Islet of Langerhans (tissue), 1 donor: ENCODE measurements at regions not wholly inside any gene's neighbourhood (a gene's known extent, or its start where the extent isn't known, plus 50 kb on each side); places are given as distances from the start of the nearest gene placed in this dataset.
"Not testable (repeated sequence)": the region's sequence is repeated elsewhere in the genome, so short reads cannot be mapped to it uniquely, and the experiment has no call there.

ENCODE experiments used
- FAIRE-seq: peaks from one replicate; lab custom pipeline; 2011; peaks lifted over from hg19 to GRCh38; lab: Jason Lieb, UNC

- FAIRE-seq, result no peak
Measured at GRCh38 chr11:91641153-91641552, 583.5 kb upstream of the FAT3 start.

- FAIRE-seq, result no peak
Measured at GRCh38 chr11:91639359-91639758, 585.3 kb upstream of the FAT3 start.

DNA sequence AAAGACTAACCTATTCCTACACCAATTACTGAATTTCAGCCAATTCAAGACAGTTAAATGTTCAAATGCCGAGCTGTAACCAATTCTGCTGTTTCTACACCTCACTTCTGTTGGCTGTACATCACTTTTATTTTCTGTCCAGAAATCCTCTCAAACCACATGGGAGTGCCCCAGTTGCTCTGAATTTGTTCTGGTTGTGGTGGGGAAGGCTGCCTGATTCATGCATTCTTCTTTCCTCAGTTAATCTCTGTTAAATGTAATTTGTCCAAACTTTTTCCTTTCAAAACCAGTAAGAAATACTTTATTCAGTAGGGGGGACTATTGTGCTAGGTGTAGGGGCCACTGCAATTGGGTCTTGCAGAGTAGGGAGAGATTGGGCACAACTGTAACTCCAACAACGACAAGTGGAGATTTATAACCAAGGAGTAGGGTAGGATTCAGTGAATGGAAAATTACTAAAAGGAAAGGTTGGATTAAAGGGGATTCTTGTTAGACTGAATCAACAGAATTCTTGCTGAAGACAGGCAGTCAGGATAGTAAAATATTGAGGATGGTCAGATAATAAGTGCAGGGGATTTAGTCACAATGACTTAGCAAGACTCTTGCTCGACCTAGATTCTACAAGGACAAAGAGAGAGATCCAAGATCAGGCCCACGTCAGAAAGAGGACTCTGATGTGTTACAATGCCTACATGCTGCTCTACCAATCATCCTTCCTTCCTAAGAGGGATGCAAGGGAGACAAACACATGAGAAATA lies 593.5 kb upstream of the FAT3 start:
- no peak for FAIRE-seq

DNA sequence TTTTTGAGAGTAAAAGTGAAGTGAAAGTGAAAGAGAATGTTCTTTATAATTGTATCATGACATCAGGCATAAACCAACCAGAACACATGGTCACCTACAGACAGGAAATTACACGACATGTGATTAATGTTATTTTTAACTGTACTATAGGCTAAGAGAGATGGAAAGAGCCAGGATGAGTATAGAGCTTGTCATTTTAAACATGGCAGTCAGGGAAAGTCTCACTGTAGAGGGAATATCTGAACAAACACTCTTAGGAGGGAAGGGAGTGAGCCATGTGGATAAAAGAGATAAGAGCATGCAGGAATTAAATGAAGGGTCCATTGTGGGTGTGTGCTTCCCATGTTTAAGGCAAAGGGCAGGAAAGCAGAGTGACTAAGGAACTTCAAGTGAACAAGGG lies 599.1 kb upstream of the FAT3 start:
- FAIRE-seq, result no peak

- no peak for FAIRE-seq
Measured at GRCh38 chr11:91624021-91624420, 600.6 kb upstream of the FAT3 start.

DNA sequence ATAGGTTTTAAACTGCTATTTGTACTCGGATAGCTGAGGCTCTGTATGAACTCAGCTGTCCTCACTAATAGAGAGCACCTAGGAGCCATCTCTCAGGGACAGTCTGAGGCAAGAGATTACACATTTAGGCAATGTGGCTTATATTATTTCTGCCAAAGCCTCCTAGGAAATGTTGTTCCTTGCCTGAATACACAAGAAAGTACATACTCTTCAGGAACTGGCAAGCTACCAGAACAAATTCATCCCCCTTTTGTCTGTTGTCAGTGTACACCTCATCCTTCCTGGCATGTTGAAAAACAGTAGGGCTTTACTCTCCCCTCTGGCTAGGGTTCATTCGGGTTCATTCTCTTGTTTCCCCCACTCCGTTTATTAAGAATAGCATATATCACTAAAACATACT lies 615.9 kb upstream of the FAT3 start:
- FAIRE-seq, result no peak

- no peak for FAIRE-seq
Measured at GRCh38 chr11:91596111-91596510, 628.5 kb upstream of the FAT3 start.

DNA sequence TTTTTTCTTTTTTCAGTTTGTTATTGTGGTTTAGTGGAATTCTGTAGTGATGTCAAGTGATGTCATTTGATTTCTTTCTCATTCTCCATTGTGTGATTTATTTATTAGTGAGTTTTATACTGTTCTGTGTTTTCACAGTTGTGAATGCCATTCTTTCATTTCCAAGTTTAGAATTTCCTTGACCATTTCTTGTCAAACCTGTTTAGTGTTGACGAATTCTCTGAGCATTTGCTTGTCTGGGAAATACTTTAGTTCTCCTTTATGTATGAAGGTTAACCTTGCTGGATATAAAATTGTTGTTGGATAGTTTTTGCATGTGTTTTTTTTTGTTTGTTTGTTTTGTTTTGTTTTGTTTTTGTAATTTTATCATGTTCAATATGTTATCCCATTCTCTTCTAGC lies 633.6 kb upstream of the FAT3 start:
- FAIRE-seq, result no peak

- FAIRE-seq, result no peak
Measured at GRCh38 chr11:91587131-91587530, 637.5 kb upstream of the FAT3 start.

DNA sequence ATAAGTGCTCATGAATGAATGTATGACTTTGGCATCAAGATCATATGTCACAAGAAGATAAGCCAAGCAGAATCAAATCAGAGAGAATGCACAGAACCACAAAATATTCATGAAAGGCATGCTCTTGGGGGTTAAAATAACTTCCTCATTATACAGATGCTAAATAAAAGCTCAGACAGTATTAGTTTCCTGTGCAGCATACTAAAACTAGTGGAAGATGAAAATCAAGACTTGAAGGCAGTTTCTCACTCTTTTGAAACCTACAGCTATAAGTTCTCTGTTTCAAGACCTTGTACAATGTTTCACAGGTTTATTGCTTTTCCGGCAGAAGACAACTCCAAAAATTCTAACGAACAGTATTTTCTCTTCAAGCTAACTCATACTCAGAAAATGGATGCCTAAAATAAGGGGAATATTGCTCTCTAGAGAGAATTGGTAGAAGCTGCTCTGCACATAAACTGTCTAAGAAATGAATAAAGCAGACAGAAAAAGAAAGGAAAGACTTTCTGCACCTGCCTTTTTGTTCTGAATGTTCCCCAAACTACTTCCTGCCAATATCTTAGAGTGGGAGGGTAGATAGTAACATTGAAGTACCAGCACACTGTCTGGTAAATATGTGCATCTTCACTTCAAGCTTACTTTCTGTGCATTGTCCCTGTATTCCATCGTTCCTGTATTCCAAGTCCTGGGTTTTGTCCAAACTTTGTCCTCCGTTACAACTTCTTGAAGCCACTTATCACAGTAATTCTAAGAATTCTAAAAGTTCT lies 639.4 kb upstream of the FAT3 start:
- FAIRE-seq, result no peak

DNA sequence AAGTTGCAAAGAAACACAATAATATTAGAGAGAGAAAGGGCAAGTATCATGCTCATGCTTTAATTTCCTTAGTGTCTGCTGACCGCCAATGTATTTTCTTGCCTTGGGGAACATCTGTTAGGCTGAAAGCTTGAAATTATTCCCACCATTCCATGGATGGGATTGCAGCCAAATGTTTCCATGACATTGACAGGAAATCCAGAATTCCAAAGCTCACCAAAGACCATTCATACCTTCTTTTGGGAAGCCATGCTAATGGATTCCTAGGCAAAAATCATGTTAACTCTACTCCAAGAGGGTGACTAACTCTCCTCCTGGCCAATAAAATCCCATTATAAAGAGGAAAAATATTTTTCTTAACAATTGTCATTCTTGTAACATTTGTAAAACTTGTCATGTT lies 661.4 kb upstream of the FAT3 start:
- no peak for FAIRE-seq

- no peak for FAIRE-seq
Measured at GRCh38 chr11:91560434-91560833, 664.2 kb upstream of the FAT3 start.

GRCh38 chr11:91538065-91538464 lies 686.6 kb upstream of the FAT3 start:
- FAIRE-seq, result no peak

DNA sequence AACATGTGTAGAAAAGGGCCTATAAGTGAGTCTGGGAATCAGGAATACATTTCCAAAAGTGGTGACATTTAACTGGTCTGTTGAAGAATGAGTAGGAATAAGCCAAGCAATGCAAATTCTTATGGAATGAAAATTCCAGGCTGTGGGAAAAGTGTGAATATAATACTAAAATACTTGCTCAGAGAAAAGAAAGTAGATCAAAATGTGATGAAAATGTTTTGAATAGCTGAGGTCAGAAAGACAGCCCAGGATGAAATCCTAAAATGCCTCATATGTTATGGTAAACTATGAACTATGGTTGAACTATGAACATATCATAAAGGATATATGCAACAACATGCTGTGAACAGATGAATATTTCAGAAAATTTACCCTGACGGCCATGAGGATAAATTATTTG lies 688.3 kb upstream of the FAT3 start:
- FAIRE-seq, result no peak

- FAIRE-seq, result no peak
Measured at GRCh38 chr11:91528965-91529364, 695.7 kb upstream of the FAT3 start.

GRCh38 chr11:91527380-91528030 lies 697.1 kb upstream of the FAT3 start:
- no peak for FAIRE-seq

GRCh38 chr11:91513734-91514133 lies 710.9 kb upstream of the FAT3 start:
- FAIRE-seq, result no peak

DNA sequence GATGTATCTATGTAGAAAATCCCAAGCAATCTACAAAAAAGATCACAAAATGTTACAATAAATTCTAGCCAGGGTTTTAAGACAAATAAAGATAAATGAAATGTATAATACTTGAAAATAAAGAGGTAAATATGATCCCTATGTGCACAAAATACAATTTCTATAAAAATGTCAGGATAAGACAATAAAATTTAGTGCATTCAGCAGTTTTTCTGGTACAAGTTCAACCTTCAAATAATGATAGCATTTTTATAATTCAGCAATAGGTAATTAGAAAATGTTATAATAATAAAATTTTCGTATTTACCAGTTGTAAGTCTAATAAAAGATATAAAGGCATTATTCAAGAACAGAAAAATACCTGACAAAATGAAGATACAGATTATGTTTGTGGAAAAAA lies 726.8 kb upstream of the FAT3 start:
- FAIRE-seq, result peak; percentile 58

GRCh38 chr11:91495837-91496236 lies 728.8 kb upstream of the FAT3 start:
- FAIRE-seq, result no peak

- no peak for FAIRE-seq
Measured at GRCh38 chr11:91489989-91490388, 734.6 kb upstream of the FAT3 start.

DNA sequence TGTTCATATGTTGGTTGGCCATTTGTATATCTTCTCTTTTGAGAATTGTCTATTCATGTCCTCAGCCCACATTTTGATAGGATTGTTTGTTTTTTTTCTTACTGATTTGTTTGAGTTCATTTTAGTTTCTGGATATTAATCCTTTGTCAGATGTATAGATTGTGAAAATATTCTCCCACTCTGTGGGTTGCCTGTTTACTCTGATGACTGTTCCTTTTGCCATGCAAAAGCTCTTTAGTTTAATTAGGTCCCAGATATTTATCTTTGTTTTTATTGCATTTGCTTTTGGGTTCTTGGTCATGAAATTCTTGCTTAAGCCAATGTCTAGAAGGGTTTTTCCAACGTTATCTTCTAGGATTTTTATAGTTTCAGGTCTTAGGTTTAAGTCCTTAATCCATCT lies 740.7 kb upstream of the FAT3 start:
- not testable (repeated sequence) for FAIRE-seq

GRCh38 chr11:91481875-91482274 lies 742.7 kb upstream of the FAT3 start:
- not testable (repeated sequence) for FAIRE-seq

DNA sequence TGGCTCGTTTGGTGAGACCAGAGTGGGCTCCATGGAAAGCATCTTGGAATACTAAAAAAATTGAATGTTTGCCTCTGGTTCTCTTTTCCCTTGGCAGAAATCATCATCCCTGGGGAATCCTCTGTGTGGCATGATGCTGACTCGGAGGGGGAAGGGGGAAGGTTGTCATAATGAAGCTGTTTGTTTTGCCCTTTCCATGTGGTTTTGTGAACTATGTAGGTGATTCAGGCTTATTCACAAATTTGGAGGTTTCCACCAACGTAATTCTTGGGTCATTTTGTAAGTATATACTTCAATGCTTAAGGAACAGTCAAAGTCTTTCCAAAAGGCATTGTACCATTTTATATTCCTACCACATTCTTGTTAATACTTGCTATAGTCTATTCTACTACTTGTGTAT lies 754.0 kb upstream of the FAT3 start:
- no peak for FAIRE-seq
